KBM-7 (cell line): ENCODE measurements at regions not wholly inside any gene's neighbourhood (a gene's known extent, or its start where the extent isn't known, plus 50 kb on each side); places are given as distances from the start of the nearest gene placed in this dataset.

Experiments used
- DNase-seq: peaks from one replicate; pipeline ENCODE4 v3.0.0-alpha.2; 2015
- in situ Hi-C: fragments of 300-500 bp; cut with MboI; formaldehyde crosslinking; loops from 2 replicates; pipeline ENCODE4 v1.14.3; 2020; ENCODE audit warnings: low sequenced_read_pairs, low pct_unique_long_range_greater_than_20kb, mixed read lengths

- in situ Hi-C loops: no loop called here
- no peak for DNase-seq
Observed at GRCh38 chr18:45355944-45356520, 259.2 kb upstream of the SLC14A2 start.

GRCh38 chr18:45357686-45358470 lies 257.4 kb upstream of the SLC14A2 start:
- DNase-seq: no peak
- in situ Hi-C loops: no loop called here

GRCh38 chr18:45359275-45360009 lies 255.8 kb upstream of the SLC14A2 start:
- DNase-seq: no peak

GRCh38 chr18:45361125-45361851 lies 254.0 kb upstream of the SLC14A2 start:
- in situ Hi-C loops: no loop called here
- no peak for DNase-seq

More at GRCh38 chr18:45359275-45360009, 255.8 kb upstream of the SLC14A2 start:
- in situ Hi-C loops: no loop called here

- no peak for DNase-seq
- in situ Hi-C loops: no loop called here
Observed at GRCh38 chr18:45363196-45363595, 252.1 kb upstream of the SLC14A2 start.

- in situ Hi-C loops: no loop called here
- no peak for DNase-seq
Observed at GRCh38 chr18:45365835-45366234, 249.4 kb upstream of the SLC14A2 start.

GRCh38 chr18:45370255-45371010 lies 244.8 kb upstream of the SLC14A2 start:
- DNase-seq: no peak
- in situ Hi-C loops: no loop called here

GRCh38 chr18:45373286-45373880 lies 241.9 kb upstream of the SLC14A2 start:
- peak; percentile 66 for DNase-seq
- in situ Hi-C loops: no loop called here

GRCh38 chr18:45374236-45374635 lies 241.0 kb upstream of the SLC14A2 start:
- no peak for DNase-seq
- in situ Hi-C loops: no loop called here

GRCh38 chr18:45374878-45375630 lies 240.2 kb upstream of the SLC14A2 start:
- DNase-seq: no peak
- in situ Hi-C loops: no loop called here

GRCh38 chr18:45376193-45376592 lies 239.1 kb upstream of the SLC14A2 start:
- no peak for DNase-seq
- in situ Hi-C loops: no loop called here

GRCh38 chr18:45378308-45378707 lies 237.0 kb upstream of the SLC14A2 start:
- no peak for DNase-seq
- in situ Hi-C loops: no loop called here

- in situ Hi-C loops: no loop called here
Observed at GRCh38 chr18:45378933-45379332, 236.3 kb upstream of the SLC14A2 start.

GRCh38 chr18:45379903-45380302 lies 235.4 kb upstream of the SLC14A2 start:
- DNase-seq: no peak
- in situ Hi-C loops: no loop called here

More at GRCh38 chr18:45378933-45379332, 236.3 kb upstream of the SLC14A2 start:
- DNase-seq: no peak

- no peak for DNase-seq
- in situ Hi-C loops: no loop called here
Observed at GRCh38 chr18:45381282-45381681, 234.0 kb upstream of the SLC14A2 start.

- in situ Hi-C loops: no loop called here
Observed at GRCh38 chr18:45383228-45383627, 232.0 kb upstream of the SLC14A2 start.

GRCh38 chr18:45384137-45384961 lies 230.9 kb upstream of the SLC14A2 start:
- peak; percentile 57 for DNase-seq
- in situ Hi-C loops: no loop called here

More at GRCh38 chr18:45383228-45383627, 232.0 kb upstream of the SLC14A2 start:
- DNase-seq: no peak
